Epithelial cell of proximal tubule (primary cell): ENCODE measurements at regions not wholly inside any gene's neighbourhood (a gene's known extent, or its start where the extent isn't known, plus 50 kb on each side); places are given as distances from the start of the nearest gene placed in this dataset.

Experiments used
- DNase-seq: peaks from one replicate; pipeline ENCODE4 v3.0.0-alpha.2; 2011; ENCODE audit warnings: low read depth
- H3K4me3 ChIP-seq: 2 replicates; pipeline ENCODE4 v1.5.1; 2011; ENCODE audit warnings: low read depth, mild to moderate bottlenecking, low read length
- CTCF ChIP-seq: conservative IDR thresholded peaks from 2 replicates; pipeline ENCODE4 v1.5.1; 2012; ENCODE audit warnings: low read depth, mild to moderate bottlenecking, low read length

GRCh38 chr7:96837593-96837992 lies 127.9 kb upstream of the SEM1 start:
- TF ChIP-seq CTCF: no peak
- no peak for DNase-seq
- H3K4me3 ChIP-seq: no peak overlapping the region

- TF ChIP-seq CTCF: no peak
- no peak overlapping the region for H3K4me3 ChIP-seq
- DNase-seq: no peak
Measured at GRCh38 chr7:96838481-96838880, 128.8 kb upstream of the SEM1 start.

- H3K4me3 ChIP-seq: no peak overlapping the region
- TF ChIP-seq CTCF: no peak
- no peak for DNase-seq
Measured at GRCh38 chr7:96855139-96855538, 145.5 kb upstream of the SEM1 start.

GRCh38 chr7:96855691-96856090 lies 146.0 kb upstream of the SEM1 start:
- no peak for TF ChIP-seq CTCF
- no peak for DNase-seq
- H3K4me3 ChIP-seq: no peak overlapping the region

GRCh38 chr7:96869538-96869937 lies 135.8 kb upstream of the DLX6 start:
- H3K4me3 ChIP-seq: no peak overlapping the region
- no peak for TF ChIP-seq CTCF
- DNase-seq: no peak

GRCh38 chr7:96870185-96870584 lies 135.2 kb upstream of the DLX6 start:
- no peak for DNase-seq
- H3K4me3 ChIP-seq: no peak overlapping the region
- TF ChIP-seq CTCF: no peak

GRCh38 chr7:96870934-96871333 lies 134.4 kb upstream of the DLX6 start:
- no peak overlapping the region for H3K4me3 ChIP-seq
- no peak for DNase-seq
- TF ChIP-seq CTCF: no peak
